Liver (tissue), 3 donors: ENCODE measurements at regions not wholly inside any gene's neighbourhood (a gene's known extent, or its start where the extent isn't known, plus 50 kb on each side); places are given as distances from the start of the nearest gene placed in this dataset.

Experiments used
- ATF3 ChIP-seq: IDR thresholded peaks from 2 replicates; pipeline ENCODE4 v1.6.1; 2016; ENCODE audit warnings: antibody characterized with exemption
- CTCF ChIP-seq: fragments of 150-350 bp; IDR thresholded peaks from 2 replicates; pipeline ENCODE4 v1.5.1; 2017; ENCODE audit warnings: improper control_type of control experiment, low read depth, low read length; ENCODE audit not compliant: missing input control
- NR2F2 ChIP-seq: IDR thresholded peaks from 2 replicates; pipeline ENCODE4 v1.6.1; 2016; ENCODE audit warnings: antibody characterized with exemption
- REST ChIP-seq: IDR thresholded peaks from 2 replicates; pipeline ENCODE4 v1.6.1; 2016; ENCODE audit warnings: antibody characterized with exemption, mild to moderate bottlenecking
- YY1 ChIP-seq: IDR thresholded peaks from 2 replicates; pipeline ENCODE4 v1.6.1; 2016; ENCODE audit warnings: antibody characterized with exemption, mild to moderate bottlenecking
- donor health status: healthy.
- donor health status: healthy.

- TF ChIP-seq CTCF = no peak
- no peak for TF ChIP-seq REST
- TF ChIP-seq NR2F2 = no peak
- TF ChIP-seq ATF3 = no peak
- no peak for TF ChIP-seq YY1
These were observed 121.6 kb upstream of the SMURF2 start for GRCh38 chr17:64783556-64784352.
